Testis (tissue), 2 donors: ENCODE measurements at regions not wholly inside any gene's neighbourhood (a gene's known extent, or its start where the extent isn't known, plus 50 kb on each side); places are given as distances from the start of the nearest gene placed in this dataset.

Experiments used
- POLR2A ChIP-seq: fragments of 450-650 bp; IDR thresholded peaks from one replicate; pipeline ENCODE4 v1.6.1; 2017; ENCODE audit warnings: antibody characterized with exemption, mild to moderate bottlenecking, moderate library complexity
- TF ChIP-seq, protein P1 (sequence below), 3 experiments: fragments of 450-650 bp in 2 of 3; fragments of 200-600 bp in 1 of 3; sonication (generic) in 1 of 3; IDR thresholded peaks; one replicate each; pipeline ENCODE4 v1.5.1; 2016 to 2019; ENCODE audit warnings: antibody characterized with exemption in 3 of 3, mild to moderate bottlenecking in 2 of 3, moderate library complexity in 1 of 3

DNA sequence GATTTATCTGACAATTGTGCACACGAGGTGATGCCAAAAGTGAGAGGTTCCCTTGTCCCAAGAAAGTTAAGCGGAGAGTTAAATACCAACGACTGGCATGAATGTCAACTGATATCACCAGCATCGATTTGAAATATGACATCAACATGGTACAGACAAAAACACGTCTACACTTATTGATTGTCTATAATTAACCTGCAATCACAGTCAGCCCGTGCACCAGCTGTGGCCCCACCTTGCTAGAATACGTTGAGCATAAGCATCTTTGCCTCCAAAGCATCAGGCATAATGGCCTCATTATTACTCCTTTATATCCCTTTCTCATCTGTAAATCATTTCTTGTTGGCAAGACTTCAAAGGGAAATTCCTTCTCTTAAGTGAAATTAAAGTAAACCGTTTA lies 625.4 kb downstream of the IRX1 start:
- TF ChIP-seq, protein P1, sequence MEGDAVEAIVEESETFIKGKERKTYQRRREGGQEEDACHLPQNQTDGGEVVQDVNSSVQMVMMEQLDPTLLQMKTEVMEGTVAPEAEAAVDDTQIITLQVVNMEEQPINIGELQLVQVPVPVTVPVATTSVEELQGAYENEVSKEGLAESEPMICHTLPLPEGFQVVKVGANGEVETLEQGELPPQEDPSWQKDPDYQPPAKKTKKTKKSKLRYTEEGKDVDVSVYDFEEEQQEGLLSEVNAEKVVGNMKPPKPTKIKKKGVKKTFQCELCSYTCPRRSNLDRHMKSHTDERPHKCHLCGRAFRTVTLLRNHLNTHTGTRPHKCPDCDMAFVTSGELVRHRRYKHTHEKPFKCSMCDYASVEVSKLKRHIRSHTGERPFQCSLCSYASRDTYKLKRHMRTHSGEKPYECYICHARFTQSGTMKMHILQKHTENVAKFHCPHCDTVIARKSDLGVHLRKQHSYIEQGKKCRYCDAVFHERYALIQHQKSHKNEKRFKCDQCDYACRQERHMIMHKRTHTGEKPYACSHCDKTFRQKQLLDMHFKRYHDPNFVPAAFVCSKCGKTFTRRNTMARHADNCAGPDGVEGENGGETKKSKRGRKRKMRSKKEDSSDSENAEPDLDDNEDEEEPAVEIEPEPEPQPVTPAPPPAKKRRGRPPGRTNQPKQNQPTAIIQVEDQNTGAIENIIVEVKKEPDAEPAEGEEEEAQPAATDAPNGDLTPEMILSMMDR (IDR thresholded peaks at IDR 0.05) = no peak
- no peak for TF ChIP-seq POLR2A
